ENCODE measurements at regions not wholly inside any gene's neighbourhood (a gene's known extent, or its start where the extent isn't known, plus 50 kb on each side); places are given as distances from the start of the nearest gene placed in this dataset.

- CTCF ChIA-PET = no interaction called here
- intact Hi-C loops (cut with micrococcal nuclease) = no loop called here
- H3K4me1 ChIP-seq (ENCODE audit: control insufficient read depth in 1 of 2, insufficient read depth in 2 of 2, low read length in 2 of 2) = no peaks in the 10 kb centered on the region
- no peak overlapping the region for H3K9ac ChIP-seq (ENCODE audit: low read length)
- H3K9me2 ChIP-seq (ENCODE audit: insufficient read depth) = no peaks in the 10 kb centered on the region
- RAD21 ChIA-PET (ENCODE audit: low non-redundant PET in 1 of 2, low total read pairs in 2 of 2, uncharacterized antibody in 2 of 2, unreplicated experiment in 2 of 2) = no interaction called here
- no peak overlapping the region for H3K4me2 ChIP-seq (ENCODE audit: low read length)
- no peak overlapping the region for H3K27ac ChIP-seq (ENCODE audit: low read depth, low read length)
- no peaks in the 10 kb centered on the region for H4K20me1 ChIP-seq (ENCODE audit: insufficient read depth)
- ATAC-seq (no peak), DNase-seq (ENCODE audit: low read depth, low spot score) (no peak)
- POLR2A ChIA-PET = no interaction called here
- no peaks in the 10 kb centered on the region for H3K79me2 ChIP-seq (ENCODE audit: insufficient read depth, low read length)
- TF ChIP-seq ELF1 (IDR thresholded peaks at IDR 0.05; ENCODE audit: borderline replicate concordance, low read depth) = no peak
- no peak for TF ChIP-seq YY1 (IDR thresholded peaks at IDR 0.05; ENCODE audit: extremely low read depth, insufficient replicate concordance, low read depth, low read length)
- TF ChIP-seq FOSL1 (IDR thresholded peaks at IDR 0.05; ENCODE audit: low read depth) = no peak
- TF ChIP-seq SRF (IDR thresholded peaks at IDR 0.05; ENCODE audit: low read depth) = no peak
- TF ChIP-seq POLR2AphosphoS5 (IDR thresholded peaks at IDR 0.05; ENCODE audit: low read depth, low read length) = no peak
- TF ChIP-seq EZH2phosphoT487 (IDR thresholded peaks at IDR 0.05; ENCODE audit: borderline replicate concordance) = no peak
- TF ChIP-seq CEBPB (IDR thresholded peaks at IDR 0.05; ENCODE audit: low read depth) = no peak
- TF ChIP-seq CBX3 (IDR thresholded peaks at IDR 0.05; ENCODE audit: low read depth) = no peak
- TF ChIP-seq TCF7L2 (IDR thresholded peaks at IDR 0.05; ENCODE audit: borderline replicate concordance, extremely low read depth, insufficient read depth, insufficient read length) = no peak
- TF ChIP-seq JUND (IDR thresholded peaks at IDR 0.05) = no peak
- TF ChIP-seq REST (IDR thresholded peaks at IDR 0.05; ENCODE audit: low read depth) = no peak
- no peak for TF ChIP-seq SP1 (IDR thresholded peaks at IDR 0.05; ENCODE audit: low read depth)
- no peak for TF ChIP-seq ZFX (IDR thresholded peaks at IDR 0.05)
- no peak for TF ChIP-seq SIN3A (IDR thresholded peaks at IDR 0.05; ENCODE audit: low read depth)
- TF ChIP-seq EZH2 (IDR thresholded peaks at IDR 0.05) = no peak
- TF ChIP-seq EGR1 (IDR thresholded peaks at IDR 0.05; ENCODE audit: low read depth) = no peak
- H3K9me3 ChIP-seq (ENCODE audit: control insufficient read depth in 1 of 2, insufficient read depth in 1 of 2, low read depth in 1 of 2, low read length in 2 of 2) = peaks cover 0 to 8% of the 10 kb centered on the region in 2 experiments; a peak in 1 of 4 replicates
- no peaks in the 10 kb centered on the region for H3K27me3 ChIP-seq (ENCODE audit: insufficient read depth, low read length)
- BruUV-seq (replicated peaks) = no TSS peak
- no peak overlapping the region for H3K4me3 ChIP-seq (replicated peaks in 1 of 2; ENCODE audit: low read depth in 1 of 2, low read length in 2 of 2)
- H2AFZ ChIP-seq (ENCODE audit: low read depth, low read length, poor library complexity, severe bottlenecking) = no peak overlapping the region
- no peaks in the 10 kb centered on the region for H3K36me3 ChIP-seq (ENCODE audit: control insufficient read depth in 1 of 2, insufficient read depth in 2 of 2, low read length in 2 of 2)
Observed at GRCh38 chr22:47817380-47817779, 1054.9 kb downstream of the TBC1D22A start.
